Neural progenitor cell (in vitro differentiated cells): ENCODE measurements at regions not wholly inside any gene's neighbourhood (a gene's known extent, or its start where the extent isn't known, plus 50 kb on each side); places are given as distances from the start of the nearest gene placed in this dataset.

Experiments
- DNase-seq: peaks from one replicate; pipeline ENCODE4 v3.0.0-alpha.2; 2016; ENCODE audit warnings: low spot score
- H2AFZ ChIP-seq: fragments of 200-600 bp; sonication (generic); replicated peaks from 2 replicates; pipeline ENCODE4 v1.6.1; 2016; ENCODE audit warnings: antibody characterized with exemption
- H3F3A ChIP-seq: fragments of 200-600 bp; sonication (generic); 2 replicates; pipeline ENCODE4 v1.6.1; 2016; ENCODE audit warnings: antibody characterized with exemption, low read depth
- H3K27ac ChIP-seq: fragments of 200-600 bp; sonication (generic); 2 replicates; pipeline ENCODE4 v1.5.1; 2016; ENCODE audit warnings: mild to moderate bottlenecking
- H3K27me3 ChIP-seq: fragments of 200-600 bp; sonication (generic); 2 replicates; pipeline ENCODE4 v1.6.1; 2016; ENCODE audit warnings: mild to moderate bottlenecking, moderate library complexity
- H3K36me3 ChIP-seq: fragments of 200-600 bp; sonication (generic); 2 replicates; pipeline ENCODE4 v1.5.1; 2016
- H3K4me1 ChIP-seq: fragments of 200-600 bp; sonication (generic); 2 replicates; pipeline ENCODE4 v1.6.1; 2016; ENCODE audit warnings: mixed run types
- H3K4me2 ChIP-seq: fragments of 200-600 bp; sonication (generic); 2 replicates; pipeline ENCODE4 v1.6.1; 2016
- H3K4me3 ChIP-seq: fragments of 200-600 bp; sonication (generic); 2 replicates; pipeline ENCODE4 v1.5.1; 2016
- H3K79me2 ChIP-seq: fragments of 200-600 bp; sonication (generic); 2 replicates; pipeline ENCODE4 v1.6.1; 2016; ENCODE audit warnings: low read depth
- H3K9ac ChIP-seq: fragments of 200-600 bp; sonication (generic); 2 replicates; pipeline ENCODE4 v1.6.1; 2016
- H3K9me3 ChIP-seq: fragments of 200-600 bp; sonication (generic); 2 replicates; pipeline ENCODE4 v1.5.1; 2016; ENCODE audit warnings: low read depth
- H4K20me1 ChIP-seq: fragments of 200-600 bp; sonication (generic); 2 replicates; pipeline ENCODE4 v1.6.1; 2016; ENCODE audit warnings: low read depth
- H3K27ac Mint-ChIP-seq: 3 replicates; pipeline ENCODE4 v1.8.0; 2021; ENCODE audit warnings: mixed read lengths
- H3K27me3 Mint-ChIP-seq: 2 replicates; pipeline ENCODE4 v1.8.0; 2022; ENCODE audit warnings: low read depth, mild to moderate bottlenecking, inconsistent platforms, moderate library complexity, mixed read lengths; ENCODE audit not compliant: insufficient read depth
- H3K36me3 Mint-ChIP-seq: 3 replicates; pipeline ENCODE4 v1.8.0; 2021; ENCODE audit warnings: mixed read lengths
- H3K4me1 Mint-ChIP-seq: 3 replicates; pipeline ENCODE4 v1.8.0; 2021; ENCODE audit warnings: mixed read lengths
- H3K4me3 Mint-ChIP-seq: 3 replicates; pipeline ENCODE4 v1.8.0; 2021; ENCODE audit warnings: mild to moderate bottlenecking, moderate library complexity, mixed read lengths
- H3K9me3 Mint-ChIP-seq: 3 replicates; pipeline ENCODE4 v1.8.0; 2020; ENCODE audit warnings: mixed read lengths
- CTCF ChIP-seq: fragments of 200-600 bp; sonication (generic); IDR thresholded peaks from 2 replicates; pipeline ENCODE4 v1.5.1; 2017; ENCODE audit warnings: antibody characterized with exemption, mild to moderate bottlenecking
- EZH2 ChIP-seq: fragments of 200-600 bp; sonication (generic); IDR thresholded peaks from 2 replicates; pipeline ENCODE4 v1.6.1; 2017; ENCODE audit warnings: antibody characterized with exemption, mild to moderate bottlenecking, moderate library complexity
- EZH2phosphoT487 ChIP-seq: fragments of 200-600 bp; sonication (generic); IDR thresholded peaks from 2 replicates; pipeline ENCODE4 v1.6.1; 2017; ENCODE audit warnings: antibody characterized with exemption

- Mint-ChIP-seq H3K9me3 (peaks cover 7% of the 10 kb centered on the region), H3K4me3 (no peak overlapping the region), H3K36me3 (no peaks in the 10 kb centered on the region), H3K27me3 (peaks cover 10% of the 10 kb centered on the region), H3K4me1 (no peaks in the 10 kb centered on the region), H3K27ac (no peak overlapping the region)
- Histone ChIP-seq H3K36me3 (no peaks in the 10 kb centered on the region), H3F3A (no peaks in the 10 kb centered on the region), H3K27ac (no peak overlapping the region), H4K20me1 (no peaks in the 10 kb centered on the region), H3K27me3 (no peaks in the 10 kb centered on the region), H3K9me3 (no peaks in the 10 kb centered on the region), H3K4me3 (no peak overlapping the region), H3K4me2 (no peak overlapping the region), H2AFZ (no peak overlapping the region), H3K9ac (no peak overlapping the region), H3K4me1 (no peaks in the 10 kb centered on the region), H3K79me2 (no peaks in the 10 kb centered on the region)
- no peak for DNase-seq
- TF ChIP-seq CTCF (no peak), EZH2 (no peak), EZH2phosphoT487 (no peak)
Observed at GRCh38 chr5:22988937-22989336, 135.8 kb upstream of the CDH12 start.

- Mint-ChIP-seq H3K27ac (no peak overlapping the region), H3K9me3 (peaks cover 2% of the 10 kb centered on the region), H3K27me3 (peaks cover 3% of the 10 kb centered on the region), H3K4me3 (no peak overlapping the region), H3K36me3 (no peaks in the 10 kb centered on the region), H3K4me1 (no peaks in the 10 kb centered on the region)
- H4K20me1 ChIP-seq: no peaks in the 10 kb centered on the region
- H3K27me3 ChIP-seq: no peaks in the 10 kb centered on the region
- no peaks in the 10 kb centered on the region for H3K79me2 ChIP-seq
- TF ChIP-seq EZH2 (no peak), CTCF (no peak), EZH2phosphoT487 (no peak)
- H3K4me3 ChIP-seq: no peak overlapping the region
- H3K27ac ChIP-seq: no peak overlapping the region
- no peak overlapping the region for H3K9ac ChIP-seq
- H2AFZ ChIP-seq: no peak overlapping the region
- no peaks in the 10 kb centered on the region for H3K36me3 ChIP-seq
- no peaks in the 10 kb centered on the region for H3F3A ChIP-seq
- no peaks in the 10 kb centered on the region for H3K4me1 ChIP-seq
- no peak overlapping the region for H3K4me2 ChIP-seq
- DNase-seq: no peak
- no peaks in the 10 kb centered on the region for H3K9me3 ChIP-seq
Observed at GRCh38 chr5:22986281-22986680, 133.1 kb upstream of the CDH12 start.

GRCh38 chr5:22985446-22985845, 132.3 kb upstream of the CDH12 start:
- Histone ChIP-seq H3K9me3 (no peaks in the 10 kb centered on the region), H3K4me3 (no peak overlapping the region), H3F3A (no peaks in the 10 kb centered on the region), H3K9ac (no peak overlapping the region), H3K79me2 (no peaks in the 10 kb centered on the region), H3K4me2 (no peak overlapping the region), H3K4me1 (no peaks in the 10 kb centered on the region), H4K20me1 (no peaks in the 10 kb centered on the region), H3K27me3 (no peaks in the 10 kb centered on the region), H3K27ac (no peak overlapping the region), H3K36me3 (no peaks in the 10 kb centered on the region), H2AFZ (no peak overlapping the region)
- Mint-ChIP-seq H3K36me3 (no peaks in the 10 kb centered on the region), H3K27me3 (peaks cover 2% of the 10 kb centered on the region), H3K4me1 (no peaks in the 10 kb centered on the region), H3K27ac (no peak overlapping the region), H3K4me3 (no peak overlapping the region), H3K9me3 (peaks cover 1% of the 10 kb centered on the region)
- no peak for DNase-seq
- no peak for TF ChIP-seq EZH2phosphoT487

- H3K9ac ChIP-seq: no peak overlapping the region
- no peaks in the 10 kb centered on the region for H3K4me1 Mint-ChIP-seq
- H3F3A ChIP-seq: no peaks in the 10 kb centered on the region
- H3K9me3 Mint-ChIP-seq: peaks cover 13% of the 10 kb centered on the region
- H3K27ac Mint-ChIP-seq: no peak overlapping the region
- H4K20me1 ChIP-seq: no peaks in the 10 kb centered on the region
- no peaks in the 10 kb centered on the region for H3K36me3 ChIP-seq
- no peaks in the 10 kb centered on the region for H3K36me3 Mint-ChIP-seq
- H3K27me3 Mint-ChIP-seq: peaks cover 7% of the 10 kb centered on the region
- no peak for DNase-seq
- no peak overlapping the region for H3K4me3 ChIP-seq
- no peak overlapping the region for H3K27ac ChIP-seq
- H3K4me1 ChIP-seq: no peaks in the 10 kb centered on the region
- no peaks in the 10 kb centered on the region for H3K79me2 ChIP-seq
- no peak overlapping the region for H2AFZ ChIP-seq
- no peak overlapping the region for H3K4me3 Mint-ChIP-seq
- no peaks in the 10 kb centered on the region for H3K27me3 ChIP-seq
- H3K4me2 ChIP-seq: no peak overlapping the region
- H3K9me3 ChIP-seq: peaks cover 4% of the 10 kb centered on the region
- TF ChIP-seq EZH2 (no peak), EZH2phosphoT487 (no peak), CTCF (no peak)
Observed at GRCh38 chr5:22970956-22971618, 117.9 kb upstream of the CDH12 start.
